Aorta (tissue), 5 donors: ENCODE measurements at regions not wholly inside any gene's neighbourhood (a gene's known extent, or its start where the extent isn't known, plus 50 kb on each side); places are given as distances from the start of the nearest gene placed in this dataset.
"Not testable (repeated sequence)": the region's sequence is repeated elsewhere in the genome, so short reads cannot be mapped to it uniquely, and the experiment has no call there.

Experiments
- ATAC-seq: fragments of 200-7000 bp; cut with Tn5 transposase; one replicate; pipeline ENCODE4 v1.9.1; 2022; ENCODE audit warnings: moderate library complexity; ENCODE audit not compliant: low FRiP score
- DNase-seq, 2 donors: peaks; one replicate each; pipeline ENCODE4 v3.0.0-alpha.2; 2020
- H3K27ac ChIP-seq, 2 donors: one replicate each; pipeline ENCODE4 v1.5.1; 2013; ENCODE audit warnings: low read length in 2 of 2, mild to moderate bottlenecking in 2 of 2, moderate library complexity in 2 of 2, control low read depth in 1 of 2, inconsistent platforms in 1 of 2, low read depth in 1 of 2
- H3K27me3 ChIP-seq, 2 donors: one replicate each; pipeline ENCODE4 v1.6.1; 2013; ENCODE audit warnings: control low read depth in 1 of 2, low read length in 1 of 2, mild to moderate bottlenecking in 1 of 2, moderate library complexity in 1 of 2; ENCODE audit not compliant: insufficient read depth in 2 of 2, control insufficient read depth in 1 of 2
- H3K36me3 ChIP-seq, 2 donors: one replicate each; pipeline ENCODE4 v1.6.1; 2013; ENCODE audit warnings: control low read depth in 1 of 2, low read length in 1 of 2, mild to moderate bottlenecking in 1 of 2; ENCODE audit not compliant: insufficient read depth in 2 of 2, control insufficient read depth in 1 of 2
- H3K4me1 ChIP-seq, 2 donors: one replicate each; pipeline ENCODE4 v1.6.1; 2013; ENCODE audit warnings: low read length in 2 of 2, control low read depth in 1 of 2, mild to moderate bottlenecking in 1 of 2, moderate library complexity in 1 of 2; ENCODE audit not compliant: insufficient read depth in 2 of 2, control insufficient read depth in 1 of 2
- H3K4me3 ChIP-seq, 2 donors: one replicate each; pipeline ENCODE4 v1.5.1; 2013; ENCODE audit warnings: low read length in 2 of 2, control low read depth in 1 of 2, mild to moderate bottlenecking in 1 of 2
- H3K9me3 ChIP-seq: one replicate; pipeline ENCODE4 v1.6.1; 2013; ENCODE audit warnings: mild to moderate bottlenecking, low read length; ENCODE audit not compliant: control insufficient read depth
- WGBS, 2 donors: extraction: QIAGEN DNeasy Blood & Tissue Kit; methylation state at CpG; one replicate each; pipeline ENCODE4 v1.1.7; 2013; 5-methylcytosine and 5-hydroxymethylcytosine counted together
- intact Hi-C, 2 donors: fragments of 100-400 bp; cut with DNase I; formaldehyde crosslinking; loops; one replicate each; pipeline versions ENCODE4 v1.14.2 to v1.15.0; 2022
- donor health status: healthy with polysubstance abuse.
- donor health status: Bipolar disorder and iron deficiency.
- donor health status: DM: no; HTN: no; CAD: no.
- donor health status: DM: no; HTN: no; CAD: no.
- donor health status: DM: yes; HTN: yes; CAD: no.

- DNase-seq (no peak), ATAC-seq (no peak)
- Histone ChIP-seq H3K27me3 (no peaks in the 10 kb centered on the region), H3K9me3 (no peaks in the 10 kb centered on the region), H3K36me3 (no peaks in the 10 kb centered on the region), H3K27ac (no peak overlapping the region), H3K4me1 (no peaks in the 10 kb centered on the region), H3K4me3 (no peak overlapping the region)
- intact Hi-C loops = no loop called here
- 48 to 49% methylated on average over 2 of the region's 2 CpGs for WGBS, 2 donors
Measured at GRCh38 chr10:43923328-43923727, 274.6 kb upstream of the ZNF32 start.

DNA sequence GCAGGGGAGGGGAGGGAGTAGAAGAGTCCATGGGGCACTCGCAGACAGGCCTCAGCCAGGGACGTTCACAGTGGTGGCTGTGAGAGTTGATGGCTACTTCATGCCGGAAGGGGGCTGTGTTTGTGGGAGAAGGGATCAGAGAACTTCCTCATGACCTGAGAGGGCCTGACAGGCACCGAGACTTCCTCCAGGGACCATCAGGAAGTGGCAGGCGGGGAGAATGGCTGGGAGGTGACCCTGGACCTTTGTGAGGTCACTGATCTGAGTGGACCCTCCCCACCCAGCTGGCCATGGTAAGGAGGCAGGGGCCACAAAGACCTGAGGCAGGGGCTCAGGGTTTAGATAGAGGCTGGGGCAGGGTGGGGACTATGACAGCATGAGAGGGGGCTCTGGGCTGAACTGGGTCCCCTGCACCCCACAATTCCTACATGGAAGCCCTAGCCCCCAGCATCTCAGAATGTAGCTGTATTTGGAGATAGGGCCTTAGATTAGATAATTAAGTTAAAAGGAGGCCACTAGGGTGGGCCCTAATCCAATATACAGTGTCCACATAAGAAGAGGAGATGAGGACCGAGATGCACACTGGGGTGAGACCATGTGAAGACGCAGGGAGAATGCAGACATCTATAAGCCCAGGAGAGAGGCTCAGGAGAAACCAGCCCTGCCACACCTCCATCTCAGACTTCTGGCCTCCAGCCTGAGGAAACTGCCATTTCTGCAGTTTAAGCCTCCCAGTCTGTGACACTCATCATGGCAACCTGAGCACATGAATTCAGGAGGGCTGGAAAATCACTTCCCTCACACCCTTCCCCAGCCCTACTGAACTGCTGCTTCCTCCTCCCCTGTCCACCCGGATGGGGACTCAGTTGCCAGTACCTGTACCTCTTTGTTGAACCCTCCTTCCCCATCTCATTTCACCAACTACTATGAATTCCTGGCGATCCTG lies 273.9 kb upstream of the ZNF32 start:
- Histone ChIP-seq H3K27me3 (no peaks in the 10 kb centered on the region), H3K36me3 (no peaks in the 10 kb centered on the region), H3K27ac (no peak overlapping the region), H3K9me3 (no peaks in the 10 kb centered on the region), H3K4me3 (no peak overlapping the region), H3K4me1 (no peaks in the 10 kb centered on the region)
- ATAC-seq = no peak
- intact Hi-C loops = no loop called here
- 94 to 95% methylated on average over 9 of the region's 9 CpGs for WGBS, 2 donors
- no peak for DNase-seq

DNA sequence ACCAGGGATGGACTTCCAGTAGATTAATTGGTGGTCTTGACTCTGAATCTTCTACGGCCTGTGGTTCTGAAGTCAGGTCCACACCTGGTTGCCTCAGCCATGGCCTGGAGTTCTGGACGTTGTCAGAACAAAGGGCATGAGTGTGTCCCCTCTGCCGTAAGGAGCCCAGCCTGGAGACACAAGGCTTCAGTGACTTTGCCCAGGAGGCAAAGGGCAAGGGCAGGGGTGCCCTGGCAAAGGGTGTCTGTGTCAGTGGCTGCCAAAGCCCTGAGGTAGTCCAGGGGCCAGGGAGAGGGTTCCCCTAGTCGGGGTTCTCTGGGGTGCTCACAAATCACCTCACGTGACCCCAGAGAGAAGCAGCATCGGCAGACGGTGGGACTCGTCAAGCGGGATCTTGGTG lies 273.2 kb upstream of the ZNF32 start:
- no peaks in the 10 kb centered on the region for H3K9me3 ChIP-seq
- intact Hi-C loops = no loop called here
- DNase-seq (no peak), ATAC-seq (no peak)
- H3K27ac ChIP-seq = no peak overlapping the region
- no peaks in the 10 kb centered on the region for H3K36me3 ChIP-seq
- no peaks in the 10 kb centered on the region for H3K4me1 ChIP-seq
- H3K27me3 ChIP-seq = no peaks in the 10 kb centered on the region
- H3K4me3 ChIP-seq = no peak overlapping the region
- 96 to 97% methylated on average over 9 of the region's 9 CpGs for WGBS, 2 donors

- Histone ChIP-seq H3K9me3 (no peaks in the 10 kb centered on the region), H3K4me1 (no peaks in the 10 kb centered on the region), H3K4me3 (no peak overlapping the region), H3K36me3 (no peaks in the 10 kb centered on the region), H3K27ac (no peak overlapping the region), H3K27me3 (no peaks in the 10 kb centered on the region)
- ATAC-seq = no peak
- DNase-seq = no peak
- WGBS, 2 donors = 97% methylated on average over 6 of the region's 6 CpGs
- intact Hi-C loops = no loop called here
Measured at GRCh38 chr10:43921478-43921877, 272.8 kb upstream of the ZNF32 start.

- H3K4me1 ChIP-seq, intact Hi-C loops, ATAC-seq, H3K9me3 ChIP-seq, H3K27ac ChIP-seq, H3K27me3 ChIP-seq, H3K4me3 ChIP-seq, H3K36me3 ChIP-seq, DNase-seq: not testable (repeated sequence)
- 78% methylated on average over 12 of the region's 12 CpGs for WGBS, 2 donors
Measured at GRCh38 chr10:43920236-43920758, 271.6 kb upstream of the ZNF32 start.

DNA sequence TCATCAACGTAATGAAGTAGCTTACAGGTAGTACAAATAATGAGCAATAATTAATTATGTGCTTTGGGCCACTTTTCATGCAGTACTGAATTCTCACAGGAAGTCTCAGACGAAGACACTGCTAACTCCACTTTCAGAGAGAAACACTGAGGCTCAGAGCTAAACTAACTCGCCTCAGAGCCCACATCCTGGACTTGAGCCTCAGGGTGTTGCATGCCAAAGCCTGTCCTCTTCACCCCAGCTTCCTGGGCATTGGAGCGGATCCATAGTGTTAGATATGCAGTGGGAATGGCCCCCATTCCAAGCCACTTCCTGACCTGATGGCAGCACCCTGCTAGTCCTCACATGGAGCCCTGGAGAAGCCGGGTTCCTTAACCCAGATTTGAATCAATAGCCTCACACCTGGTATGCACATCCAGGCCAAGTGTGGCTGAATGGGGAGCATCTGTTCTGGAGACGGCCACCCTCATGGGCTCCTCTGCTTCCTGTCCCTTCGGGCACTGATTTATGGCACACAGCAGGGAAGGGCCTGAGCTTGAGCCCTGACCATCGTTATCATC lies 265.1 kb upstream of the ZNF32 start:
- no peak overlapping the region for H3K27ac ChIP-seq
- 92 to 96% methylated on average over 8 of the region's 8 CpGs for WGBS, 2 donors
- no peaks in the 10 kb centered on the region for H3K36me3 ChIP-seq
- DNase-seq (no peak), ATAC-seq (no peak)
- no peaks in the 10 kb centered on the region for H3K9me3 ChIP-seq
- intact Hi-C loops = loop anchor here in 1 of 2 donors (5.0 kb wide), 1 partner anchor 394 kb away; no protein-coding TSS in a partner anchor
- no peaks in the 10 kb centered on the region for H3K27me3 ChIP-seq
- peaks cover 0 to 4% of the 10 kb centered on the region in 2 donors for H3K4me1 ChIP-seq
- H3K4me3 ChIP-seq = no peak overlapping the region

GRCh38 chr10:43912469-43912868 lies 263.8 kb upstream of the ZNF32 start:
- Histone ChIP-seq H3K27me3 (no peaks in the 10 kb centered on the region), H3K9me3 (no peaks in the 10 kb centered on the region), H3K4me3 (no peak overlapping the region), H3K4me1 (peaks cover 0 to 4% of the 10 kb centered on the region in 2 donors), H3K36me3 (no peaks in the 10 kb centered on the region), H3K27ac (no peak overlapping the region)
- ATAC-seq (no peak), DNase-seq (no peak)
- intact Hi-C loops = loop anchor here in 1 of 2 donors (5.0 kb wide), 1 partner anchor 395 kb away; no protein-coding TSS in a partner anchor
- WGBS, 2 donors = 91 to 92% methylated on average over 3 of the region's 3 CpGs

DNA sequence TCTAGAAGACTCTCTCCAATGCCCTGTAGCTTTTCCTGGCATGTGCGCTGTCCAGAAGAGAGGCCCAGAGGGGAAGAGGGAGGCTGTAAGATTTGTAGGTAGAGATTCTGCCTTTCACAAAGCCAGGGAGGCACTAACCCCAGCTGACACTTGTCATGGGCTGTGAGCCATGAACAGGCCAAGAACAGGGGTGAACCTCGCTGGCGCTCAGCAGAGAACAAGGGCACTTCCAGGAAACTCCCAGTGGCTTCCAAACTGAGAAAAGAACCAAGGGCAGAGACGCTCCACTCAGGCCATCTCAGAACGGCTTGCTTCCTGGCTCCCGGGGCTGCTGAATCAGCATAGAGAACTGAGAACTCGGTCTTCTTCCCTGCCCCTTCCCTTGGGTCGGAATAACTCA lies 257.8 kb upstream of the ZNF32 start:
- DNase-seq = no peak

More for the DNA sequence above, 257.8 kb upstream of the ZNF32 start:
- Histone ChIP-seq H3K9me3 (no peaks in the 10 kb centered on the region), H3K4me1 (peaks cover 0 to 2% of the 10 kb centered on the region in 2 donors), H3K27ac (peak overlapping the region in 1 of 2 donors; percentile 59), H3K27me3 (no peaks in the 10 kb centered on the region), H3K36me3 (no peaks in the 10 kb centered on the region), H3K4me3 (no peak overlapping the region)
- intact Hi-C loops = loop anchor here in 1 of 2 donors (5.0 kb wide), 1 partner anchor 44 kb away; no protein-coding TSS in a partner anchor
- 72 to 76% methylated on average over 8 of the region's 8 CpGs for WGBS, 2 donors
- ATAC-seq = no peak
